ENCODE measurements at regions not wholly inside any gene's neighbourhood (a gene's known extent, or its start where the extent isn't known, plus 50 kb on each side); places are given as distances from the start of the nearest gene placed in this dataset.

- no peaks in the 10 kb centered on the region for H3K36me3 ChIP-seq
- no peaks in the 10 kb centered on the region for H3K9me3 ChIP-seq
- no peak overlapping the region for H3K27ac ChIP-seq
- H3K4me3 ChIP-seq: no peak overlapping the region
- ATAC-seq (ENCODE audit: low FRiP score in 2 of 2): no peak
- WGBS, 2 donors: 61 to 70% methylated on average over 1 of the region's 1 CpG
- no peaks in the 10 kb centered on the region for H3K27me3 ChIP-seq
- peaks cover 12 to 24% (median 20%) of the 10 kb centered on the region in 4 donors for H3K4me1 ChIP-seq
- TF ChIP-seq POLR2A (IDR thresholded peaks at IDR 0.05) (no peak), CTCF (IDR thresholded peaks at IDR 0.05) (no peak), EP300 (IDR thresholded peaks at IDR 0.05) (no peak), POLR2AphosphoS5 (IDR thresholded peaks at IDR 0.05) (no peak)
- DNase-seq: no peak
These were observed 483.4 kb downstream of the ZNF608 start for GRCh38 chr5:124262991-124263571.

GRCh38 chr5:124262470-124262869 lies 484.0 kb downstream of the ZNF608 start:
- ATAC-seq (ENCODE audit: low FRiP score in 2 of 2) (no peak), DNase-seq (no peak)

DNA sequence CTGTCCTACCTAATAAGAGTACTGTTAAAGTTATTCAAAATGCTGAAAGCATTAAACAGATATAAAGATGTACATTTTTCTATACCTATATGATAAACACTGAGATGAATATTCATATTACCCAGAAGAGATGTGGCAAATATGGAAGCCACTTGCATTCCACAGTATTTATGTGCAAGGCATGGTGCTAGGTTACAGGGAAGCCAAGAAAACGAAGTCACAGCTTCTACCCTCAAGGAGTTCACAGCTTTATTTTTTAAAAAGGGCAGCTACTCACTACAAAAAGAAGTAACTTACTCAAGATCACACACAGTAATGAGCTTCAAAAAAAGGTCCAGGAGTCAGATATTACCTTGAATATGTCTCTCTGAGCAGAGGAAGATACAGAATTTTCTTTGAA lies 484.6 kb downstream of the ZNF608 start:
- 82 to 96% methylated on average over 1 of the region's 1 CpG for WGBS, 2 donors
- Histone ChIP-seq H3K27me3 (no peaks in the 10 kb centered on the region), H3K36me3 (no peaks in the 10 kb centered on the region), H3K9me3 (no peaks in the 10 kb centered on the region), H3K4me1 (peaks cover 12 to 24% (median 20%) of the 10 kb centered on the region in 4 donors), H3K4me3 (no peak overlapping the region), H3K27ac (no peak overlapping the region)
- DNase-seq (no peak), ATAC-seq (ENCODE audit: low FRiP score in 2 of 2) (no peak)
- TF ChIP-seq EP300 (IDR thresholded peaks at IDR 0.05) (no peak), CTCF (IDR thresholded peaks at IDR 0.05) (no peak), POLR2A (IDR thresholded peaks at IDR 0.05) (no peak), POLR2AphosphoS5 (IDR thresholded peaks at IDR 0.05) (no peak)

More at GRCh38 chr5:124262470-124262869, 484.0 kb downstream of the ZNF608 start:
- no peaks in the 10 kb centered on the region for H3K27me3 ChIP-seq
- H3K4me3 ChIP-seq: no peak overlapping the region
- H3K27ac ChIP-seq: no peak overlapping the region
- no peaks in the 10 kb centered on the region for H3K9me3 ChIP-seq
- TF ChIP-seq CTCF (IDR thresholded peaks at IDR 0.05) (no peak), POLR2A (IDR thresholded peaks at IDR 0.05) (no peak), EP300 (IDR thresholded peaks at IDR 0.05) (no peak), POLR2AphosphoS5 (IDR thresholded peaks at IDR 0.05) (no peak)
- WGBS, 2 donors: 51 to 57% methylated on average over 6 of the region's 6 CpGs
- no peaks in the 10 kb centered on the region for H3K36me3 ChIP-seq
- peaks cover 12 to 24% (median 20%) of the 10 kb centered on the region in 4 donors for H3K4me1 ChIP-seq

DNA sequence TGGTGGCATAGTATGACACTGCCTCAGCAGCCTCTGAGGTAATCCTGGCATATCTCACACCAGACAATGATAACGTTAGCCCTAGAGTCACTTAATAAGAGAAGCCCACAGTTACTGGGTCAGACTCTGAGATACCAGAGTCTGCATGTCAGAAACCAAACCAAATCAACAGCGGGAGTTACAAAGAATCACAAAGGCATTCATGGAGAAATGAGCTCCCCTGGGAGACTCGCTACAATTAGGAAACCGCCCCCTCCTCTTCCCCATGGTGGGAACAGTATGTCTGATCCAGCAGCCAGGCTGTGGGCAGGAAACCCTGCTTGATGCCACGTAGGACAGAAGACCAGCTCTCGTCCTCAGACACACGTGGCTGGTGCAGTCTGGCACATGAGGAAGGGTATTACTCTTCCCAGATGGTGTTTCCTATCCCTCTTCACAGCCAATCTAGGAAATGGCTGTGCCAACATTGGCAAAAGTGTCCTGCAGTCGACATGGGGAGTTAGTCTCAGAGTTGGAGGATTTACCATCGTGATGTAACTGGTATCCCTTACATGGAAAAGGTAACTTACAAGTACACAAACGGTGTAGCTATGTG lies 485.4 kb downstream of the ZNF608 start:
- TF ChIP-seq CTCF (IDR thresholded peaks at IDR 0.05) (no peak), POLR2A (IDR thresholded peaks at IDR 0.05) (no peak), POLR2AphosphoS5 (IDR thresholded peaks at IDR 0.05) (no peak), EP300 (IDR thresholded peaks at IDR 0.05) (no peak)
- H3K36me3 ChIP-seq: no peaks in the 10 kb centered on the region
- DNase-seq (no peak), ATAC-seq (ENCODE audit: low FRiP score in 2 of 2) (no peak)
- peaks cover 12 to 24% (median 20%) of the 10 kb centered on the region in 4 donors for H3K4me1 ChIP-seq
- H3K4me3 ChIP-seq: no peak overlapping the region
- H3K27ac ChIP-seq: no peak overlapping the region
- no peaks in the 10 kb centered on the region for H3K27me3 ChIP-seq
- 87 to 89% methylated on average over 10 of the region's 10 CpGs for WGBS, 2 donors
- H3K9me3 ChIP-seq: no peaks in the 10 kb centered on the region

- TF ChIP-seq POLR2A (IDR thresholded peaks at IDR 0.05) (no peak), POLR2AphosphoS5 (IDR thresholded peaks at IDR 0.05) (no peak), CTCF (IDR thresholded peaks at IDR 0.05) (no peak), EP300 (IDR thresholded peaks at IDR 0.05) (no peak)
- WGBS, 2 donors: 84 to 92% methylated on average over 4 of the region's 4 CpGs
- H3K4me3 ChIP-seq: no peak overlapping the region
- H3K9me3 ChIP-seq: no peaks in the 10 kb centered on the region
- DNase-seq (no peak), ATAC-seq (ENCODE audit: low FRiP score in 2 of 2) (no peak)
- H3K36me3 ChIP-seq: no peaks in the 10 kb centered on the region
- H3K27me3 ChIP-seq: no peaks in the 10 kb centered on the region
- H3K4me1 ChIP-seq: peaks cover 7 to 20% (median 18%) of the 10 kb centered on the region in 4 donors
- H3K27ac ChIP-seq: no peak overlapping the region
These were observed 487.4 kb downstream of the ZNF608 start for GRCh38 chr5:124259017-124259416.
